SU-DHL-6 (cell line): ENCODE measurements at regions not wholly inside any gene's neighbourhood (a gene's known extent, or its start where the extent isn't known, plus 50 kb on each side); places are given as distances from the start of the nearest gene placed in this dataset.

Source experiments
- H2AFZ ChIP-seq: fragments of 200-600 bp; sonication (generic); 2 replicates; pipeline ENCODE4 v1.6.1; 2014; ENCODE audit warnings: low read depth, mild to moderate bottlenecking, moderate library complexity, mixed read lengths, antibody characterized with exemption, low read length; ENCODE audit not compliant: severe bottlenecking
- H3F3A ChIP-seq: fragments of 200-600 bp; shearing (Covaris generic); 2 replicates; pipeline ENCODE4 v1.6.0; 2016; ENCODE audit warnings: antibody characterized with exemption, mild to moderate bottlenecking; ENCODE audit not compliant: insufficient read depth
- H3K27ac ChIP-seq: fragments of 200-600 bp; sonication (generic); 2 replicates; pipeline ENCODE4 v1.5.1; 2016; ENCODE audit warnings: low read depth, mild to moderate bottlenecking, low read length, moderate library complexity, mixed read lengths
- H3K27me3 ChIP-seq: fragments of 200-600 bp; sonication (generic), shearing (Covaris generic); 2 replicates; pipeline ENCODE4 v1.6.0; 2014; ENCODE audit warnings: mild to moderate bottlenecking, low read length
- H3K36me3 ChIP-seq: fragments of 200-600 bp; sonication (generic); 2 replicates; pipeline ENCODE4 v1.6.1; 2014; ENCODE audit warnings: mild to moderate bottlenecking, low read length, mixed read lengths
- H3K4me2 ChIP-seq: fragments of 300-600, 200-600 bp; shearing (Covaris generic), sonication (generic); 2 replicates; pipeline ENCODE4 v1.6.0; 2014; ENCODE audit warnings: low read length, low read depth, mild to moderate bottlenecking; ENCODE audit not compliant: poor library complexity, severe bottlenecking
- H3K4me3 ChIP-seq: fragments of 200-600 bp; sonication (generic); 2 replicates; pipeline ENCODE4 v1.5.1; 2014; ENCODE audit warnings: antibody characterized with exemption, low read length, mild to moderate bottlenecking, mixed read lengths; ENCODE audit not compliant: insufficient read depth, poor library complexity, severe bottlenecking
- H3K79me2 ChIP-seq: fragments of 200-600 bp; sonication (generic); 2 replicates; pipeline ENCODE4 v1.6.1; 2014; ENCODE audit warnings: mild to moderate bottlenecking, low read length, moderate library complexity; ENCODE audit not compliant: insufficient read depth
- H3K9ac ChIP-seq: fragments of 200-600 bp; sonication (generic); 2 replicates; pipeline ENCODE4 v1.7.0; 2014; ENCODE audit warnings: mild to moderate bottlenecking, low read length
- H3K9me2 ChIP-seq: fragments of 200-600 bp; sonication (generic); replicated peaks from 2 replicates; pipeline ENCODE4 v1.6.1; 2014; ENCODE audit warnings: low read length; ENCODE audit not compliant: insufficient read depth
- H3K9me3 ChIP-seq: fragments of 200-600 bp; sonication (generic); 2 replicates; pipeline ENCODE4 v1.6.1; 2014; ENCODE audit warnings: low read length, mixed read lengths; ENCODE audit not compliant: insufficient read depth
- H4K20me1 ChIP-seq: fragments of 200-600 bp; sonication (generic); 2 replicates; pipeline ENCODE4 v1.6.1; 2014; ENCODE audit warnings: low read depth, mild to moderate bottlenecking, antibody characterized with exemption, low read length, moderate library complexity, mixed read lengths
- EZH2phosphoT487 ChIP-seq: fragments of 200-600 bp; sonication (generic), shearing (Covaris generic); conservative IDR thresholded peaks from 2 replicates; pipeline ENCODE4 v1.6.1; 2018; ENCODE audit warnings: mild to moderate bottlenecking, antibody characterized with exemption, low read length, moderate library complexity, mixed read lengths
- TF ChIP-seq, protein P1 (sequence below): fragments of 200-600 bp; sonication (generic); IDR thresholded peaks from one replicate; pipeline ENCODE4 v1.5.1; 2017; ENCODE audit warnings: antibody characterized with exemption, mild to moderate bottlenecking, low read length, moderate library complexity; ENCODE audit not compliant: insufficient read depth, poor library complexity, severe bottlenecking

- Histone ChIP-seq H3F3A (no peaks in the 10 kb centered on the region), H3K4me3 (no peak overlapping the region), H3K4me2 (no peak overlapping the region), H3K9me3 (no peaks in the 10 kb centered on the region), H2AFZ (no peak overlapping the region), H3K9ac (no peak overlapping the region), H3K27ac (no peak overlapping the region), H3K27me3 (no peaks in the 10 kb centered on the region), H3K36me3 (no peaks in the 10 kb centered on the region), H4K20me1 (no peaks in the 10 kb centered on the region), H3K9me2 (no peaks in the 10 kb centered on the region), H3K79me2 (no peaks in the 10 kb centered on the region)
- TF ChIP-seq, protein P1, sequence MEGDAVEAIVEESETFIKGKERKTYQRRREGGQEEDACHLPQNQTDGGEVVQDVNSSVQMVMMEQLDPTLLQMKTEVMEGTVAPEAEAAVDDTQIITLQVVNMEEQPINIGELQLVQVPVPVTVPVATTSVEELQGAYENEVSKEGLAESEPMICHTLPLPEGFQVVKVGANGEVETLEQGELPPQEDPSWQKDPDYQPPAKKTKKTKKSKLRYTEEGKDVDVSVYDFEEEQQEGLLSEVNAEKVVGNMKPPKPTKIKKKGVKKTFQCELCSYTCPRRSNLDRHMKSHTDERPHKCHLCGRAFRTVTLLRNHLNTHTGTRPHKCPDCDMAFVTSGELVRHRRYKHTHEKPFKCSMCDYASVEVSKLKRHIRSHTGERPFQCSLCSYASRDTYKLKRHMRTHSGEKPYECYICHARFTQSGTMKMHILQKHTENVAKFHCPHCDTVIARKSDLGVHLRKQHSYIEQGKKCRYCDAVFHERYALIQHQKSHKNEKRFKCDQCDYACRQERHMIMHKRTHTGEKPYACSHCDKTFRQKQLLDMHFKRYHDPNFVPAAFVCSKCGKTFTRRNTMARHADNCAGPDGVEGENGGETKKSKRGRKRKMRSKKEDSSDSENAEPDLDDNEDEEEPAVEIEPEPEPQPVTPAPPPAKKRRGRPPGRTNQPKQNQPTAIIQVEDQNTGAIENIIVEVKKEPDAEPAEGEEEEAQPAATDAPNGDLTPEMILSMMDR = no peak
- no peak for TF ChIP-seq EZH2phosphoT487
These were observed 228.8 kb upstream of the PGRMC2 start for GRCh38 chr4:128516301-128516969.

GRCh38 chr4:128513664-128514484, 226.3 kb upstream of the PGRMC2 start:
- Histone ChIP-seq H2AFZ (peak overlapping the region; percentile 68), H3K4me2 (peak overlapping the region; percentile 34)

GRCh38 chr4:128512767-128513322, 225.2 kb upstream of the PGRMC2 start:
- H3K4me3 ChIP-seq = no peak overlapping the region
- no peak overlapping the region for H3K4me2 ChIP-seq
- no peaks in the 10 kb centered on the region for H3K36me3 ChIP-seq
- no peak overlapping the region for H2AFZ ChIP-seq
- H3K9me3 ChIP-seq = no peaks in the 10 kb centered on the region
- H3K27ac ChIP-seq = no peak overlapping the region
- no peaks in the 10 kb centered on the region for H3K27me3 ChIP-seq
- H3K9ac ChIP-seq = no peak overlapping the region
- no peaks in the 10 kb centered on the region for H4K20me1 ChIP-seq
- H3K79me2 ChIP-seq = no peaks in the 10 kb centered on the region
- TF ChIP-seq, protein P1 = no peak
- no peak for TF ChIP-seq EZH2phosphoT487
- no peaks in the 10 kb centered on the region for H3K9me2 ChIP-seq
- H3F3A ChIP-seq = no peaks in the 10 kb centered on the region

More at GRCh38 chr4:128513664-128514484, 226.3 kb upstream of the PGRMC2 start:
- H3K27me3 ChIP-seq = no peaks in the 10 kb centered on the region
- no peaks in the 10 kb centered on the region for H4K20me1 ChIP-seq
- no peak for TF ChIP-seq EZH2phosphoT487
- TF ChIP-seq, protein P1 = no peak
- no peak overlapping the region for H3K27ac ChIP-seq
- H3K4me3 ChIP-seq = no peak overlapping the region
- no peaks in the 10 kb centered on the region for H3K9me3 ChIP-seq
- H3K36me3 ChIP-seq = no peaks in the 10 kb centered on the region
- no peaks in the 10 kb centered on the region for H3K9me2 ChIP-seq
- H3K9ac ChIP-seq = no peak overlapping the region
- no peaks in the 10 kb centered on the region for H3F3A ChIP-seq
- no peaks in the 10 kb centered on the region for H3K79me2 ChIP-seq
